Hepatic stellate cell (primary cell): ENCODE measurements at regions not wholly inside any gene's neighbourhood (a gene's known extent, or its start where the extent isn't known, plus 50 kb on each side); places are given as distances from the start of the nearest gene placed in this dataset.
"Not testable (repeated sequence)": the region's sequence is repeated elsewhere in the genome, so short reads cannot be mapped to it uniquely, and the experiment has no call there.

Experiments used
- DNase-seq: peaks from one replicate; pipeline ENCODE4 v3.0.0; 2011; ENCODE audit warnings: low spot score

DNA sequence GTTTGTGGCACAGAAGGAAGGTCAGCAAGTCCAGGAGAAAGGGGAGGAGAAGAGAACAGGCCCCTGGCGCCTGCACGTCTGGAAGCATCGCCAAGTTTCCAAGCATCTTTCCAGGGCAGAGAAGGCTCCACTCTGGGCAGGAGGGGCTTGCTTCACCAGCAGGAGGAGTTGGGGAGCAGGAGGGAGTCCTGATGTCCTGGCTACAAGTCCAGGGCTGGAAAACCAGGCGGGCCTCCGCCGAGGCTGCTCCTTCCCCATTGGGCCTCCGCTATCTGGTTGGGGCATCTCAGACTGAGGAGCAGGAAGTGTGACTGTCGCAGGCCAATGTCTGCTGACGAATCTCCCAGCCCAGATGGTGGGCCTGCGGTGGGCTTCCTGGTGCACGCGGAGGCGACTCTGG, 421.9 kb downstream of the PREX1 start:
- no peak for DNase-seq

DNA sequence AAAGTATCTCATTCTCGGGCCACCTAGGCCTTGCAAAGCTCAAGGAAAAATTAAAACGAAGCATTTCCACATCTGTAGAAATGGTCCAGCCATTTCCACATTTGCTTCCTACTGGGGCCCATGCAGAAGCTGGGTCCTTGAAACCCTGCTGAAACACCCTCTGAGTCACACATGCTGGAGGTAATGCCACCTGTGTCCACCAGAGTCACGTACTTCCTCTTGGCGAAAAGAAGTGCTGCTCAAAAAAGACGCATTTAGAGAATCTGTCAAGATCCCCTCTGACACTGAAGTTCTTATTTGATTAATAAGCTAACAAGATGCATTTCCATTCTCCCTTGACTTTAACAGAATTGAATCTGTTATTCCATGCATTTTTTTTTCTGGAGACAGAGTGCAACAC, 423.2 kb downstream of the PREX1 start:
- no peak for DNase-seq

DNA sequence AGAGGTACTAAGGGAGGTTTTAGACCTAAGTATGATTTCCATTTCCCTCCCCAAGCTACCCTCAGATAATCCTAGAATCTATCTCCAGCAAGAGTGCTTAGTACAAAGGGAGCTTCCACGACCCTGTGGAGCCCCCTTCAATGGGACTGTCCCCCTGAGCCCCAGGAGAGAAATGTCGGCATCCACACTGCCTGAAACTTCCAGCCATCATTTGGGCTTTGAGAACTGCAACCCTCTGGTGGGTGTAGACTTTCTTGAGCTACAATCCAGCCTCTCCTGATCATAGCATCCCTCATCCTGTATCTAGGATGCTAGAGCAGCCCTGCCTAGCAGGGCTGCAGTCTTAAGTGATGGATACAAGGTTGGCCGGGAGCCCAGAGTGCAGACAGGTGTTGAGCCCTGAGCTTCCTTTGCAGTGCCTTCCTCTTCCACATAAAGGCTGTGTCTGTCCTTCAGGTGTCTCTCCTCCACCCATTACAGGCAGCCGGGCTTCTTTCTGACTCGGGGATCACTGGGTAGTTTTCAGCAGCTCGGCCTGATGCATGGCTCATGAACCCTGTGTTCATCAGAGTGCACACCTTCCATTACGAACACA, 424.5 kb downstream of the PREX1 start:
- no peak for DNase-seq

DNA sequence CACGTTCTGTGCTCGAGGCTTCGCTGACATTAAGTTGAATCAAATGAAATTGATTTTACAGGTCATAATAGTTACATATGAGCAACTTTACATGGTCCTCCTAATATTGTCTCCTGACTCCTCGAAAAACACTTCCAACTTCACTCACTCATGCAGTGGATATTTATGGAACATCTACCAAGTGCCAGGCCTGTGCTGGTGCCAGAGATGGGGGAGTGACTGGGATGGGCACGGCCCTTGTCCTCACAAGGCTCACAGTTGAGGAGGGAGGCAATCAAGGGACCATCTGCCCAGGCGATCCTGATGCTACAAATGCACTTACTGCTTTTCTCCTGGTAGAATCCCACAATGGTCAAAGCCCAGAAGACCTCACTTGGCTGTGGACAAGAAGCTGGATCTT, 426.4 kb downstream of the PREX1 start:
- DNase-seq = no peak

DNA sequence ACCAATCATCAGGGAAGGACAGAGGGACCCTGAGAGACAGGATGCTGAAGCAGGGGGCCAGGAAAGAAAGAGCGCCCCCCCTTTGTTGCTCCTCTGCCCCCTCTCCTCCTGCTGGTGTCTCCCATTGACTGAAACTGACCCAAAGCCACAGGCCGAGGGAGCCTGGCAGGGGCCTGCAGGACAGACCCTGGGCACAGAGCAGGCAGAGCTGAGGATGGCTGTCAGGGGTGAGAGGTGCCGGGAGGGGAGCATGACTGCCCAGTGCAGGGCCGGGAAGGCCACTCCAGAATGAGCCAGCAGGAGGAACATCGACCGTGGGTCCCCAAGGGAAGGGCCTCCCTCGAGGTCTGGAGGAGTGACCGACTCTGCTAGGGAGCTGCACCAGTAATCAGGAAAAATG, 427.8 kb downstream of the PREX1 start:
- DNase-seq = no peak

DNA sequence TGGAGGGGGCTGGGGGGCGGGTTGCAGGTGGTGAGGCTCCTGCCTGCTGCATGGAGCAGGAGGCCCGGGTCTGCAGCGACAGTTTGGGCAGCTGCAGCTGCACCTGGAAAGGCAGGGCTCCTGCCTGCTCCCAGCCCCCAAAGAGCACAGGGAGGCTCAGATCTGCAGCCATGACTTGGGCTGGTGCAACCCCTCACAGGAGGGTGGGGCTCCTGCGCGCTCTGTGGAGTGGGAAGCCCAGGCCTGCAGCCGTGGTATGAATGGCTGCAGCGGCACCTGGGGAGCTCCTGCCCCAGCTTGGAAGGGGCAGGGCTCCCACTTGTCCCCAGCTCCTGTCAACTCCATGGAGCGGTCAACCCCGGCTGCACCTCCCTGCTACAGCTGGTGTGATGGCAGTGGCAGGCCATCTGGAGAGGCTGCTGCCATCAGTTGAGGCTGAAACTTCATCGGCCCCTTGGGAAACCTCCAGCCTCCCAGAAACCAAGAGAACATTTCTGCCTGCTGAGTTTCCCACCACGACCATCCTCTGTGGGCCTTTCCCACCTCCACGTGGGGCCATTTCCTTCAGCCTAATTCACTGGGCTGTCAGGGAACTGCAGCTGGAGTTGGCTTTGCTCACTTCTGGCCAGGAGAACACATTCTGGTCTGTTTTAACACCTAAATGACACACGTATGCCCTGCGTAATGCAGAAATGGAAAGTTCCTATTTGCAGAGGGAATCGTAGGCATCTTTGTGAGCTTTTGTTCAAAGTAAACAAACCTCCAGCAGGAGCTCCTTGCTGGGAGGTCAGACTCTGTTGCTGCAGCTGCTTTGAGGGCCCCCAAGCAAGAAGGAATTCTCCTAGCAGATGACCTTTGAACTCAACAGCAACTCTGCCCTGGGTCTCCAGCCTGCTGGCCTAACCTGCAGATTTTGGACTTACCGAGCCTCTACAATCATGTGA, 429.0 kb downstream of the PREX1 start:
- DNase-seq = no peak

DNA sequence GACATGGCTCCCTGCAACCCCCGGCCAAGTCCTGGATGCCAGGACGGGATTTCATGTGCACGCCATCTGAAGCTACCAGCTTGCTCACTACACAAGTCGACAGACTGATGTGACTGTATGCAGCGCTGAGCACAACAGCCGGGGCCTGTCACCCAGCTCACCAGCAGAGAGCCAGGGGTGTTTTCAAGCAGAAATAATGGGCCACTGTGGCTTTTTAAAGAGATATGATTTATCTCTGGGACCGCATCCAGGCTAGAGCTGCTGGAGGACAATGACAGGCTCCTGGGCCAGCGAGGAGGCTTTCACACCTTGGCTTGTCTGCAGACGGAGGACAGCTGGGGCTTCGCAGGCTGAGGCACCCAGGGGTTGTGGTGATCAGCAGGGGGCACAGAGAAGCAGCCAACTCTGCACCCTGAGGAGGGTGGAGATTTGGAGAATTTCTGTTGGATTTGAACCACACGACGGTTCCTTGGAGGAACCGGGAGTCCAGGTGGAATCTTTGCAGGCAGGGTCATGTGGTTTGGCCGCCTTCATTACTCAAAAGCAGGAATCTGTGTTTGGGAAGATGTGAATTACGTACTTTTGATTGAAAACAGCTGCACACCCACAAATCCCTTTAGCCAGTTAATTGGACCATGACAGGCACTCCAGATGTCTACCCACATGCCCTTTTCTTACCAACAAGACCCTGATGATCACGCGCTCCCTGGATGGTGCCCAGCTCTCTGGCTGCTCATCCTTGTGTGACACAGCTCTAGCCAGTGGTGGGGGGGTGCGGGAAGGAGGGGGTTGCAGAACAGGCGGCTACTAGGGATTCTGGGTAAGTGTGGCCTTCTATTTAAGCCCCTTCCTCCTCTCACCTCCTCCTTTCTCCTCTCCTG, 430.6 kb downstream of the PREX1 start:
- DNase-seq = not testable (repeated sequence)

DNA sequence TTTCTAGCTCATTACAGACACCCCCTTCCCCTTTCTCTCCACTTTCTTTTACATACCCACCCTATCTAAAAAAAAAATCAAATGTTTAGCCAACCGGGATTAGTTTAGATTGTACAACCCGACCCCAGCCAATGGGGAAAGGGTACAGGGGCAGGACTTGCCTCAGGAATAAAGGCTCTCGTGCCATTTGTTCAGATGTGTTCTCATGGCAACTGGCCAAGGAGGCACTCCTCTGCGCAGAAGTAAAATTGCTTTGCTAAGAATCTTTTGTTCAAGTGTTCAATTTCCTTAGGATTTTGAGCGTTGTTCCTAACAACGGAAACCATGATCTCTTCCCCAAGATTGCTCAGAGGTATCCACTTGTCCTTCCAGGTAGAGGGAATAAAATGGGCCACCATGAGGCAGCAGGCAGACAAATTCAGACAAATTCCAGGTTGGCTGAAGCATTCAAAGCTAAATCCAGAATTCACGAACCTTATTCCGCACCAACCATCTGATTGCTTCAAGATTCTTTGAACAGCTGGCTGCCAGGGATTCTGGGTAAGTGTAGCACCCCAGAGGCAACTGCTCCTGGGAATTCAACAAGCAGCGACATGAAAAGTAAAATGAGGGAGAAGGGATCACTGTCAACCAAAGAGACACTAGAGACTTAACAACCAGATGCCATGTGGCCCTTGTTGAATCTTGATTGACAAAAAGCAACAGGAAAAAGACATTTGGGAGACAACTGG, 431.8 kb downstream of the PREX1 start:
- DNase-seq = no peak

DNA sequence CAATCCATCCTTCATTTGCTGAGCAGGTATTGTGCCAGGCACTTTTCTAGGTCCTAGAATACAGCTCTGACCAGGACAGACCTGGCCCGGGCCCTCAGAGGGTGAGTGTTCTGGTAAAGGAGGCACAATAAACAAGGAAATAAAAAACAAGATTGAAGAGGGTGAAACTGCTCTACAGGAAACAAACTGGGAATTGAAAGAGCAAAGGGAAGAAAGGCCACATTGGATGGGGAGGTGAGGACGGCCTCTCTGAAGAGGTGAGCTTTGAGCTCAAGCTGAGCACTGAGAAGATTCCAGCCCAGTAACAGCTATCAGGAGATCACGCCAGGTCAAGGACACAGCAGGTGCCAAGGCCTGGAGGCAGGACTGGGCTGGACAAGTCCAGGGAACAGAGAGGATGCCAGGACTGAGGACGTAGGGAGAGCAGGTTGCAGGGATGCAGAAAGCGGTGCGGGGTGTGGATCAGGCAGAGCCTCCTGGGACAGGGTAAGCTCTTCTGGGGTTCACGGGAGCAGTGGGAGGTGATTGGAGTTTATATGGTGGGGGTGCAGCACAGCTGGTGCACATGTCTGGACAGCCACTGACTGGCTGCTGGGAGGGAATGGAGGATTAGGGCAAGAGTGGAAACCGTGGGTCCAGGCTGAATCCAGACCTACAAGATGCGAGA, 433.3 kb downstream of the PREX1 start:
- DNase-seq = no peak

DNA sequence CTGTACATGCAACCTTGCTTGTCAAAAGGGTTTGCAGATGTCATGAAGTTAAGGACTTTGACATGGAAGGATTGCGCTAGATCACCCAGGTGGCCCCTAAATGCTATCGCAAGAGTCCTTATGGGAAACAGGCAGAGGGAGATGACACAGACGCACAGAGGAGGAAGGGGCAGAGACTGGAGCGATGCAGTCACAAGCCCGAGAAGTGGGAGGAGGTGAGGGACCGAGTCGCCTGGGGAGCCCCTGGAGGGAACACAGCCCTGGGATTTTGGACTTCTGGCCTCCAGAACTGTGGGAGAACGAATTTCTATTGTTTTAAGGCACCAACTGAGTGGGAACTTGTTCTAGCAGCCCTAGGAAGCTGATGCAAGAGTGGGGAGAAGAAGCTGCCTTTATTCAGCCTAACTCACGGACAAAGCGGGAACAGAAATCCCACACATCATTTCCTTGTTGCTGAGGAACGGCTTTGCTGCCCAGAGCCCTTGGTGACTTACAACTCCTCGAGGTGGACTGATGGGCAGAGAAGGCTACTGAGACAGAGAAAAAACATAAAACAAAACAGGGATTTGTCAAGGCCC, 434.0 kb downstream of the PREX1 start:
- no peak for DNase-seq

DNA sequence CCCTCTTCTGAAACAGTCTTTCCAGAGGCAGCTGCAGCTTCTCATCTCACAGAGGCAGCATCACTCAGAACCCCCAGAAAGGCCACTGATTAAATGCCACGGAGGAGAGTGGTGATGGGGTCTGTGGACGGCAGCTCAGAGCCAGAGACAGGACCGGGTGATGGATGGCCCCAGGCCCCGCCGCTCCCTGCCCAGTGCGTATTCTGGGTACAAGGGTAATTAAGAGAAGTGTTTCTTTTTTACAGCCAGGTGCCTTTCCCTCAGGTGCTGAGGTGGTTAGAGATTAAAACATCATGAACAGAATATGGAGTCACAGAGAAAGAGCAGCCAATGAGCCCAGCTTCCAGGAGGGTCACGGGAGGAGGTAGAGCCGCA, 434.5 kb downstream of the PREX1 start:
- no peak for DNase-seq

DNA sequence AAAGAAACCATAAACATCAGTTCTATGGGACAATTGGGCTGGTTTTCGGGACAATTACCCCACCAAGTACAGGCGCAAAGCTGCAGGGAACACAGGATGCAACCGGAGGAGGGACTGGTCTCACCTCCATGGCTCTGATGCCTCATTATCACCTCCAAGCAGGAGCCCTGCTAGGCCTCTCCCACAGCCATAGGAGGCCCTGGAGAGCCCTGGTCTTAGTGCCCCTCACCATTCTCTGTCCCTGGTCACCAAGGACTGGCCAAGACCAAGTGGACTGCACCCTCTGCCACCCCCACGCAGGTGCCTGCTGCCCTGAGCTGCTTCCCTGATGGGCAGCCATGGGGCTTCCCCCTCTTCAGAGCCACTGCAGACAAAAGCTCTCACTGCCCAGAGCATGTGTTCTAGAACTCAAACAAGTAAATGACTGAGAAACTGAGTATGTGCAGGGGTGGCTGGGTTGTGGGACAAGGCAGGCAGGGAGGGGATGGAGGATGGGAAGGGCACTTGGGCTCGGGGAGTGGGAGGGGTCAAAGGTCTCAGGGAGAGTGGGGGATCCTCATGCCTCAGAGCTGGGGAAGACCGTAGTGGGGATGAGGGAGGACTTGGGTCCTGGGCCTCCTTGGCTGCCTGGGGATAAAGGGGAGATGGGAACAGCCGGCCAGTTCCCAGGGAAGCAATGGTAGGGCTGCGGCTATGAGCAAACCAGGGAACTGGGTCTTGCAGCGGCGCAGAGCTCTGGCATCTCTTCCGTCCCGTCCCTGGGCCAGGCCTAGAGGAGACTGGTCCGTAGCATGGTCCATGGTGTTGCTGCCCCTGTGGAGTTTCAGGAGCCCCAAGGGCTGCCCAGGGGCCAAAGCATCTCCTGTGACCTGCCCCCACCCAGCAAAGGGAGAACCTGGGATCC, 435.1 kb downstream of the PREX1 start:
- no peak for DNase-seq

DNA sequence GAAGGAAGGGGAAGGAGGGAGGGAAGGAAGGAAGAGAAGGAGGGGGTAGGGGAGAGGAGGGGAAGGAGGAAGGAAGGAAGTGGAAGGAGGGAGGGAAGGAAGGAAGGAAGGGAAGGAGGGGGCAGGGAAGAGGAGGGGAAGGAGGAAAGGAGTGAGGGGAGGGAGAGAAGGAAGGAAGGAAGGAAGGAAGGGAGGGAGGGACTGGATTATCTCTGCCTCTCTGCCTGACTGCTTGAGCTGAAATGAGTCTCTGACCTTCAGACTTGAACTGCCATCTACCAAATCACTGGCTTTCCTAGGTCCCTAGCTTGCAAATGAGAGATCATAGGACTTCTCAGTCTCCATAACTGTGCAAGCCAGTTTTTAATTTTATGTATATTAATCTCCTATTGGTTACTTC, 436.8 kb downstream of the PREX1 start:
- no peak for DNase-seq

DNA sequence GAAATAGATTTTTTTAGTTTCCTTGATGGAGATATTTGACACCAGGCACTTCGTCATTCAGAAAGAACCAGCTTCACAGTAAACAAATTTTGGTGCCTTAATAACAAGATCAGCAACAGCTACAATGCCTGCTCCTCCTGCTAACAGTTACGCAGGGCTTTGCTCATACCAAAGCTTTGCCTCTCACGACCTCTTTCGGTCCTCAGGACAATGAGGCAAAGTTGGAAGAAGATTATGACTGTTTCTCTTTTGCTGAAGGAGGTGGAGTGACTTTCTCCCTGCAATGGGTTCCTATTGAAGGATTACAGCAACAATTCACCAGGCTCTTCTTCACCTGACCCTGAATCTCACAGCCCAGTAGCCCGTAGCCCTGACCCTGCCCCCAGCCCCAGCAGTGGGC, 440.1 kb downstream of the PREX1 start:
- no peak for DNase-seq

DNA sequence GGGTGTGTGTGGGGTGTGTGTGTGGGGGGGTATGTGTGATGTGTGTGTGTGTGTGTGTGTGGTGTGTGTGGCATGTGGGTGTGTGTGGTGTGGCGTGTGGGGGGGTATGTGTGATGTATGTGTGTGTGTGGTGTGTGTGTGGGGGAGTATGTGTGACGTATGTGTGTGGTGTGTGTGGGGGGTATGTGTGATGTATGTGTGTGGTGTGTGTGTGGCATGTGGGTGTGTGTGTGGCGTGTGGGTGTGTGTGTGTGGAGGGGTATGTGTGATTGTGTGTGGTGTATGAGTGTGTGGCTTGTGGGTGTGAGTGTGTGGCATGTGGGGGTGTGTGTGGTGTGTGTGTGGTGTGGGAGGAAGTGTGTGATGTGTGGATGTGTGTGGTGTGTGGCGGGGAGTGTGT, 442.3 kb downstream of the PREX1 start:
- DNase-seq = no peak

DNA sequence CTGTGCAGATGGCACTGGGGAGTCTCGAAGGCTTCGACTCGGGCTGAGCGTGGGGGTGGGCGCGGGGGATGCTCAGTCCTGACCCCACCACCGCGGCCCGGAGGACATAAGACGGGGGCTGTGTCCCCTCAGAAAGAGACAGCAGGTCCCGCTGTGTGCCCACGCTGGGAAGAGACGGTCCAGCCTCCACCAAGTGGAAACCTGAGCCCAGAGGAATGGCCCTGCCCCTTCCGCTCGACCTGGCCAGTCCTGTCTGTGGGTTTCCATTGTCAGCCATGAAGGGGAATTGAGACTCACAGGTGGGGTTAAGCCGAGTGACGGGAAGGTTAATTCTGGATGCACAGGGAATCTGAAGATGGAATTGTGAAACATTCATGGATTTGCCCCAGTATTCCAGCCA, 442.7 kb downstream of the PREX1 start:
- no peak for DNase-seq

DNA sequence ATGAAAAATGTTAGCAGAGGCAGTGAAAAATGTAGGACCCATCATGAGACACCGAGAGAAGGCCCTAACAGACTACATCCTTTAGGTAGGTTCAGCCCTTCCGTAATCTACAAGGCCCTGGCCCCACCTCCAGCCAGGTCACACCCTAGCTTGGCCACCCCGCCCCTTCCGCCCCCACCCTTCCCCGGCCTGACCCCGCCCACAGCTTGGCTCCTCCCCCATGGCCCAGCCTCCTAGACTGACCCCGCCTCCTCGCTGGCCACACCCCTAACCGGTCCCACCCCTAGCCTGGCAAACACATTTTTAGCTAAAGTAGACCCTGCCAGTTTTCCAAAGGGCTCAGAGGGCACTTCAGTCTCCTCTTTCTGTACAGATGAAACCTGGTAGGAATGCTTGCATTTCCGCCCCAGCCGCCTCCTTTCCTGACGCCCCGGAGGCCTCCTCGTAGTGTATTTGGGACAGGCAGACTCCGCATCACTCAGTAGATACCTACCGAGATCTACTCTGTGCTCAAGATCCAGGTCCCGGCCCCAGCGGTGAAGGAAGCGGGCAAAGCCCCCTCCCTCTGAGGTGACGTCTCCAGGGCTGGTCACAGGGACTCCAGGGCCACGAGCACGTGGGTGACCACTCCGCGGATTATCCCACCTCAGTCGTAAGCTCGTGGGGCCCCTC, 443.5 kb downstream of the PREX1 start:
- no peak for DNase-seq

DNA sequence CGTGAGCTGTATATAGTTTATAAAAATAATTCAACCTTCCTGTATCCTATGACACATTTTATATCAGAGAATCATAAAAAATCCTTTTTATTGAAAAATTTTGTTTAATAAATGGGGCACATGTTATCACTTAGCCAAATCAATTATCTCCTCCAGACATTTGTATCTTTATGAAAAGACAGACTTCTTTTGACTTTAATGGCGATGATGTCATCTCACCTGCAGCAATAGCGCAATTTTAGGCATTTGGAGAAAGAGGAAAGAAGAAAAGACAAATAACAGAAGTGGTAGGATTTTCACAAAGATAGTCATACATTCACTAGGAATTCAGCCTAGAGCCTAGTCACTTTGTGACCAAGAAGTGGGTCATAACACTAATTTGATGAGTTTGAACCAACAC, 444.5 kb downstream of the PREX1 start:
- DNase-seq = no peak

DNA sequence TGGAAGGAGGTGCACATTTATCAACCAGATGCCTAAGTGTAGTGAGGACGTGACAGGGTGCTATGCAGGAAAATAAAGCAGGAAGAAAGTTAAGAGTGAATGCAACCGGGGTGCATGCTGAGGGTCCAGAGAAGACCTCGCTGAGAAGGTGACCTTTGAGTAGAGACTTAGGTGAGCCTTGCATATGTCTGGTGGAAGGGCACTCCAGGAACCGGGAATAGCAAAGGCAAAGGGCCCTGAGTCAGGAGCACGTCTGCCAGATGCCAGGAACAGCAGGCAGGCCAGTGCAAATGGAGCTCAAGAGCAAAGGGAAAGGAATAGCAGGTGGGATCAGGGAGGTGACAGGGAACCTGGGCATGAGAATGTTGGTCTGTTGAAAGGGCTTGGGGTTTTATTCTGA, 445.5 kb downstream of the PREX1 start:
- no peak for DNase-seq
